AG09319 (cell line): ENCODE measurements at regions not wholly inside any gene's neighbourhood (a gene's known extent, or its start where the extent isn't known, plus 50 kb on each side); places are given as distances from the start of the nearest gene placed in this dataset.

ENCODE experiments used
- DNase-seq: peaks from one replicate; pipeline ENCODE4 v3.0.0-alpha.2; 2010; ENCODE audit warnings: low read depth; ENCODE audit errors: extremely low read depth
- CTCF ChIP-seq: IDR thresholded peaks from 2 replicates; pipeline ENCODE4 v1.5.1; 2011; ENCODE audit warnings: low read depth, mild to moderate bottlenecking, inconsistent platforms, low read length, moderate library complexity

GRCh38 chr5:121384359-121384758 lies 467.3 kb upstream of the FTMT start:
- no peak for DNase-seq
- TF ChIP-seq CTCF = no peak

- DNase-seq = no peak
- TF ChIP-seq CTCF = no peak
These were observed 465.3 kb upstream of the FTMT start for GRCh38 chr5:121386334-121386733.

GRCh38 chr5:121396716-121397115 lies 455.0 kb upstream of the FTMT start:
- no peak for TF ChIP-seq CTCF
- no peak for DNase-seq

GRCh38 chr5:121399879-121400278 lies 451.8 kb upstream of the FTMT start:
- TF ChIP-seq CTCF = no peak
- no peak for DNase-seq

GRCh38 chr5:121408778-121409177 lies 442.9 kb upstream of the FTMT start:
- no peak for DNase-seq
- TF ChIP-seq CTCF = no peak

GRCh38 chr5:121415270-121415669 lies 436.4 kb upstream of the FTMT start:
- TF ChIP-seq CTCF = no peak
- DNase-seq = no peak

GRCh38 chr5:121421646-121422045 lies 430.0 kb upstream of the FTMT start:
- TF ChIP-seq CTCF = no peak
- DNase-seq = no peak

- DNase-seq = no peak
- TF ChIP-seq CTCF = no peak
These were observed 426.7 kb upstream of the FTMT start for GRCh38 chr5:121424976-121425375.
